Lung (tissue), 11 donors: ENCODE measurements at regions not wholly inside any gene's neighbourhood (a gene's known extent, or its start where the extent isn't known, plus 50 kb on each side); places are given as distances from the start of the nearest gene placed in this dataset.

Experiments used
- ATAC-seq: fragments of 200-7000 bp; cut with Tn5 transposase; one replicate; pipeline ENCODE4 v1.9.1; 2020; ENCODE audit warnings: moderate number of reproducible peaks; ENCODE audit not compliant: insufficient read depth, low FRiP score
- DNase-seq, 3 donors: peaks; one replicate each; pipeline ENCODE4 v3.0.0-alpha.2; 2013 to 2017
- H3K27ac ChIP-seq, 2 donors: one replicate each; pipeline ENCODE4 v1.5.1; 2013; ENCODE audit warnings: mild to moderate bottlenecking in 2 of 2, moderate library complexity in 2 of 2, control low read depth in 1 of 2, inconsistent platforms in 1 of 2, low read depth in 1 of 2, low read length in 1 of 2
- H3K27me3 ChIP-seq, 3 donors: one replicate each; pipeline ENCODE4 v1.5.1; 2013; ENCODE audit warnings: low read length in 2 of 3; ENCODE audit not compliant: control insufficient read depth in 3 of 3, insufficient read depth in 3 of 3
- H3K36me3 ChIP-seq, 4 donors: one replicate each; pipeline ENCODE4 v1.5.1; 2013; ENCODE audit warnings: low read length in 4 of 4, mild to moderate bottlenecking in 1 of 4, moderate library complexity in 1 of 4; ENCODE audit not compliant: control insufficient read depth in 4 of 4, insufficient read depth in 4 of 4
- H3K4me1 ChIP-seq, 5 donors: one replicate each; pipeline ENCODE4 v1.5.1; 2013; ENCODE audit warnings: low read length in 5 of 5, mild to moderate bottlenecking in 2 of 5, moderate library complexity in 1 of 5; ENCODE audit not compliant: control insufficient read depth in 5 of 5, insufficient read depth in 5 of 5
- H3K4me3 ChIP-seq: one replicate; pipeline ENCODE4 v1.5.1; 2013; ENCODE audit warnings: mild to moderate bottlenecking, control low read depth, moderate library complexity
- H3K9ac ChIP-seq, 2 donors: one replicate each; pipeline ENCODE4 v1.5.1; 2013; ENCODE audit warnings: low read length in 2 of 2, control low read depth in 1 of 2; ENCODE audit not compliant: insufficient read depth in 1 of 2
- H3K9me3 ChIP-seq, 4 donors: one replicate each; pipeline ENCODE4 v1.5.1; 2013; ENCODE audit warnings: low read length in 3 of 4, mild to moderate bottlenecking in 1 of 4, moderate library complexity in 1 of 4; ENCODE audit not compliant: control insufficient read depth in 4 of 4, insufficient read depth in 3 of 4
- WGBS, 2 donors: extraction: QIAGEN DNeasy Blood & Tissue Kit; methylation state at CpG; one replicate each; pipeline ENCODE4 v1.1.7; 2013; 5-methylcytosine and 5-hydroxymethylcytosine counted together
- TF ChIP-seq, protein P1 (sequence below): IDR thresholded peaks from 2 replicates; pipeline ENCODE4 v1.5.1; 2012; ENCODE audit warnings: mild to moderate bottlenecking; ENCODE audit errors: control extremely low read depth, extremely low read depth
- donor health status: control.
- donor health status: control.
- donor health status: Bipolar disorder and iron deficiency.
- donor health status: healthy.
- donor health status: DM: yes; HTN: yes; CAD: no.

GRCh38 chr14:89537911-89538310 is 120.9 kb upstream of the FOXN3 start:
- WGBS, 2 donors = 89 to 93% methylated on average over 4 of the region's 4 CpGs

GRCh38 chr14:89534902-89535685 is 118.1 kb upstream of the FOXN3 start:
- H3K27me3 ChIP-seq = no peaks in the 10 kb centered on the region
- H3K4me1 ChIP-seq = peaks cover 0 to 12% (median 7%) of the 10 kb centered on the region in 5 donors
- H3K9ac ChIP-seq = no peak overlapping the region
- DNase-seq (peak in 2 of 3 donors; percentile 66 to 77), ATAC-seq (no peak)
- H3K36me3 ChIP-seq = no peaks in the 10 kb centered on the region
- no peak overlapping the region for H3K4me3 ChIP-seq
- no peaks in the 10 kb centered on the region for H3K9me3 ChIP-seq
- H3K27ac ChIP-seq = no peak overlapping the region
- TF ChIP-seq, protein P1, sequence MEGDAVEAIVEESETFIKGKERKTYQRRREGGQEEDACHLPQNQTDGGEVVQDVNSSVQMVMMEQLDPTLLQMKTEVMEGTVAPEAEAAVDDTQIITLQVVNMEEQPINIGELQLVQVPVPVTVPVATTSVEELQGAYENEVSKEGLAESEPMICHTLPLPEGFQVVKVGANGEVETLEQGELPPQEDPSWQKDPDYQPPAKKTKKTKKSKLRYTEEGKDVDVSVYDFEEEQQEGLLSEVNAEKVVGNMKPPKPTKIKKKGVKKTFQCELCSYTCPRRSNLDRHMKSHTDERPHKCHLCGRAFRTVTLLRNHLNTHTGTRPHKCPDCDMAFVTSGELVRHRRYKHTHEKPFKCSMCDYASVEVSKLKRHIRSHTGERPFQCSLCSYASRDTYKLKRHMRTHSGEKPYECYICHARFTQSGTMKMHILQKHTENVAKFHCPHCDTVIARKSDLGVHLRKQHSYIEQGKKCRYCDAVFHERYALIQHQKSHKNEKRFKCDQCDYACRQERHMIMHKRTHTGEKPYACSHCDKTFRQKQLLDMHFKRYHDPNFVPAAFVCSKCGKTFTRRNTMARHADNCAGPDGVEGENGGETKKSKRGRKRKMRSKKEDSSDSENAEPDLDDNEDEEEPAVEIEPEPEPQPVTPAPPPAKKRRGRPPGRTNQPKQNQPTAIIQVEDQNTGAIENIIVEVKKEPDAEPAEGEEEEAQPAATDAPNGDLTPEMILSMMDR = no peak
- WGBS, 2 donors = 64 to 70% methylated on average over 4 of the region's 4 CpGs

More at GRCh38 chr14:89537911-89538310, 120.9 kb upstream of the FOXN3 start:
- no peaks in the 10 kb centered on the region for H3K27me3 ChIP-seq
- DNase-seq (no peak), ATAC-seq (no peak)
- no peak overlapping the region for H3K27ac ChIP-seq
- peaks cover 0 to 12% (median 7%) of the 10 kb centered on the region in 5 donors for H3K4me1 ChIP-seq
- TF ChIP-seq, protein P1 = no peak
- no peak overlapping the region for H3K4me3 ChIP-seq
- no peaks in the 10 kb centered on the region for H3K36me3 ChIP-seq
- no peak overlapping the region for H3K9ac ChIP-seq
- no peaks in the 10 kb centered on the region for H3K9me3 ChIP-seq

DNA sequence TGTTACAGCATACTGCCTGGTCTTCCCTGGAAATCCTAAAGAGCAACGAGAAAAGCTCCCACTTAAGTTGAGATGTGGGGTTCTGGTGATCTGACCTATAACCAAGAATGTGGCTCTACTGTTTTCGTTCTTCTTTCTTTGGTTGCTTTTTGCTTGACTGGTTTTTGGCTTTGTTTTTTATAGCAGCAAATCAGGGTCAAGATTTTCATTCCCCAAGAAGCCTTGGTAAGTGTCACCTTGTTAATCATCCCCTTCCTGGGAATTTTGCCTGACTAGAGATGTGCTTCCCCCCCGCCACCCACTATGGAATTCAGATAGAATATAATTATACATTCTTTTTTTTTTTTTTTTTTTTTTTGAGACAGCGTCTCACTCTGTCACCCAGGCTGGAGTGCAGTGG is 116.7 kb upstream of the FOXN3 start:
- no peak for ATAC-seq
- 94 to 97% methylated on average over 3 to 4 of the region's 4 CpGs for WGBS, 2 donors
- peak in 1 of 3 donors; percentile 16 for DNase-seq
- Histone ChIP-seq H3K27ac (no peak overlapping the region), H3K4me3 (no peak overlapping the region), H3K9ac (no peak overlapping the region), H3K27me3 (no peaks in the 10 kb centered on the region), H3K4me1 (peaks cover 0 to 12% (median 4%) of the 10 kb centered on the region in 5 donors), H3K9me3 (no peaks in the 10 kb centered on the region), H3K36me3 (peaks cover 0 to under 1% (median 0%) of the 10 kb centered on the region in 4 donors)
- TF ChIP-seq, protein P1 = no peak
